WERI-Rb-1 (cell line): ENCODE measurements at regions not wholly inside any gene's neighbourhood (a gene's known extent, or its start where the extent isn't known, plus 50 kb on each side); places are given as distances from the start of the nearest gene placed in this dataset.

Source experiments
- DNase-seq: peaks from one replicate; pipeline ENCODE4 v3.0.0-alpha.2; 2020
- H3K27ac ChIP-seq: fragments of 250-450 bp; sonication (Bioruptor Pico); 2 replicates; pipeline ENCODE4 v1.5.1; 2020; ENCODE audit warnings: mild to moderate bottlenecking, moderate library complexity
- H3K27me3 ChIP-seq: fragments of 250-450 bp; sonication (Bioruptor Pico); 2 replicates; pipeline ENCODE4 v1.5.1; 2021; ENCODE audit warnings: mild to moderate bottlenecking, low read depth, moderate library complexity; ENCODE audit not compliant: insufficient read depth, severe bottlenecking
- H3K36me3 ChIP-seq: fragments of 250-450 bp; sonication (Bioruptor Pico); 2 replicates; pipeline ENCODE4 v1.5.1; 2020; ENCODE audit warnings: mild to moderate bottlenecking, moderate library complexity
- H3K4me3 ChIP-seq: 2 replicates; pipeline ENCODE4 v1.5.1; 2011; ENCODE audit warnings: low read depth, mild to moderate bottlenecking, control low read depth, low read length
- H3K9me3 ChIP-seq: fragments of 250-450 bp; sonication (Bioruptor Pico); 2 replicates; pipeline ENCODE4 v1.5.1; 2021; ENCODE audit warnings: mild to moderate bottlenecking, moderate library complexity; ENCODE audit not compliant: severe bottlenecking
- CTCF ChIP-seq: IDR thresholded peaks from 2 replicates; pipeline ENCODE4 v1.5.1; 2011; ENCODE audit warnings: low read depth, mild to moderate bottlenecking, control low read depth, inconsistent platforms, low read length

DNA sequence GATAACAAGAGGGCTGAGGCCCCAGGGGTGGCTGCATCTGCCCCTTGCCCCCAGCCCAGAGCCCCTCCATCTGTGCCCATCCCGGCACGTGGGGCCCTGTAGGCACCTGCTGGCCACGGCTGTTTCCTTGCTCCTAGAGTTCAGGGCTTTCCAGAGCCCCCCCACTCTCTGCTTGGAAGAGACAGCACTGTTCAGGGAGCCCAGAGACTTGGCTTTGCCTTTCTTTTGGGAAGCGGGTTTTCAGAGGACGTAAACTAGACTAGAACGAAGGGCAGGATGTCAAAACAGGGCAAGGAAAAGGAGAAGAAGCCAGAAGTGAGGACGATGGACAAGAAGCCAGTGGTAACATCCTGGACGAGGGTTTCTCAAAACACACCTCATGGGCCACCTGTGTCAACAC is 163.3 kb upstream of the LHX5 start:
- Histone ChIP-seq H3K36me3 (no peaks in the 10 kb centered on the region), H3K27me3 (no peaks in the 10 kb centered on the region), H3K27ac (no peak overlapping the region), H3K9me3 (peaks cover 2% of the 10 kb centered on the region), H3K4me3 (no peak overlapping the region)
- no peak for TF ChIP-seq CTCF
- peak; percentile 22 for DNase-seq

GRCh38 chr12:113634474-113634873 is 162.8 kb upstream of the LHX5 start:
- Histone ChIP-seq H3K36me3 (no peaks in the 10 kb centered on the region), H3K27ac (no peak overlapping the region), H3K27me3 (no peaks in the 10 kb centered on the region), H3K9me3 (peaks cover 2% of the 10 kb centered on the region), H3K4me3 (no peak overlapping the region)
- no peak for TF ChIP-seq CTCF
- DNase-seq = peak; percentile 31

- no peak overlapping the region for H3K27ac ChIP-seq
- no peak for DNase-seq
- peaks cover 2% of the 10 kb centered on the region for H3K9me3 ChIP-seq
- H3K27me3 ChIP-seq = no peaks in the 10 kb centered on the region
- no peak overlapping the region for H3K4me3 ChIP-seq
- no peaks in the 10 kb centered on the region for H3K36me3 ChIP-seq
- no peak for TF ChIP-seq CTCF
These were observed 162.1 kb upstream of the LHX5 start for GRCh38 chr12:113633678-113634332.

DNA sequence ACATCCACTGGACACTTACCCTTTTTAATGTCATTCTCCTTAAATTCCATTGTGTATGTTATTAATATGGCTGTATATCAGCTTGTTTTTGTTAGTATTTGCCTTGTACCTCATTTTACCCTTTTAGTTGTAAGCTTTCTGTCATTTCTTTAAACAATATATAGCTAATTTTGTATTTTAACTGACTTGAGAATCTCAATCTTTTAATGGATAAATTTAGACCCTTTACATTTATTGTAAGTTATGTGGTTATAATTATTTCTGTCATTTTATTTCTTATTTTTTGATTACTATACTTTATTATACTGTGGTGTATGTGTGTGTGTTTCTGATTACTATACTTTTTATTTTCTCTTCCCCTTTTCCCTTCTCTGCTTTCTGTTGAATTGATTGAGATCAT is 159.0 kb upstream of the LHX5 start:
- H3K36me3 ChIP-seq = no peaks in the 10 kb centered on the region
- H3K9me3 ChIP-seq = peaks cover 12% of the 10 kb centered on the region
- TF ChIP-seq CTCF = no peak
- no peaks in the 10 kb centered on the region for H3K27me3 ChIP-seq
- H3K4me3 ChIP-seq = no peak overlapping the region
- H3K27ac ChIP-seq = no peak overlapping the region
- DNase-seq = no peak

DNA sequence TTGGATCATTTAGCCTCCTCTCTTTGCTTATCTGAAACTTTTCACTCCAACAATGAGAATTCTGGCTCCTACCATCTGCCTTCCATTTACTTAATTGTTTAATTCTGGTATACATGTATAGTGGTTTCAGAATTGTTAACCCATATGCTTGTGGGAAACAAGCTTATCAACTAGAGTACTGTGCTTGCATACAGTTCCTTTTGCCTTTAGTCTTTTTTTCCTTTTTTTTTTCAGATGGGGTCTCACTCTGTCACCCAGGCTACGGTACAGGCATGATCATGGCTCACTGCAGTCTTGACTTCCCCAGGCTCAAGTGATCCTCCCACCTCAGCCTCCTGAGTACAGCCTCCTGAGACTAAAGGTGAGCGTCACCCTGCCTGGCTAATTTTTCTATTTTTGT is 153.8 kb upstream of the LHX5 start:
- no peaks in the 10 kb centered on the region for H3K36me3 ChIP-seq
- H3K27ac ChIP-seq = no peak overlapping the region
- H3K9me3 ChIP-seq = peaks cover 9% of the 10 kb centered on the region
- no peak for DNase-seq
- no peak overlapping the region for H3K4me3 ChIP-seq
- TF ChIP-seq CTCF = no peak
- H3K27me3 ChIP-seq = no peaks in the 10 kb centered on the region

DNA sequence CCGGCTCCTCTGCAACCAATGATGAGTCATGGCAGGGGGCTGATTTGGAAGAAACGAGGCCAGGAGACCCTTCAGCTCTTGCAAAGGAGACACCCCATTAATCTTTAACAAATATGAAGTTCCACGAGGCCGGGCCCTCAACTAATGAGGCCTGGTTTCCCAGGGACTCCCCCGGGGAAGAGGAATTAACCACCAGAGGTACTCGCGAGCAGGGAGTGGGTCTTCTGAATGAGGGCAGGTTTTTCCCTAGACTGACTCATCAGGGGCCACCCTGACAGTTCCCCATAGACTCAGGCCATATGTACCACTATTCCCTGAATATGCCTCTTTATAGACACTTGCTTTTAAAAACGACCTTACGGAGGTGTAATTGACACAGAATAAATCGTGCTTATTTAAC is 150.7 kb upstream of the LHX5 start:
- Histone ChIP-seq H3K36me3 (no peaks in the 10 kb centered on the region), H3K27me3 (no peaks in the 10 kb centered on the region), H3K4me3 (no peak overlapping the region), H3K9me3 (peaks cover 9% of the 10 kb centered on the region), H3K27ac (no peak overlapping the region)
- no peak for TF ChIP-seq CTCF
- DNase-seq = no peak
